ENCODE measurements at regions not wholly inside any gene's neighbourhood (a gene's known extent, or its start where the extent isn't known, plus 50 kb on each side); places are given as distances from the start of the nearest gene placed in this dataset.

GRCh38 chr9:89986190-89986589 lies 381.4 kb downstream of the GADD45G start:
- DNase-seq, result no peak

DNA sequence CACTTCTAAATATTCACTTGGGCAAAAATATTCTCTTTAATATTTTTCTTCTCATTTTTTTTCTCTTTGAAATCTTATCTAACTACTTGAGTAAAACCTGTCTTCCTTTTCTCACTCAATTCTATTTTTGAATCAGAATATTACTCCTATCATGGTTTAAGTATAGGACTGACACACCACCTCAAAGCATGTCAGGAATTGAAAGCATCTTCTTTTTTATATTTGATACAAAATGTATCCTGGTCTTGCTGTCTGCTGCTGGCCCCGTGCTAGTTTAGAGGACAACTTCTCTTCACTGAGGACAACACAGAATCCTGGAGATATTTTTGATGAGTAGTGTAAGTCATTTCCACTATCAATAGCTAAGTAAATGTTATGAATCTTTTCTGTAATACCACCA lies 383.6 kb downstream of the GADD45G start:
- DNase-seq, result no peak

- DNase-seq, result no peak
These were observed 386.5 kb downstream of the GADD45G start for GRCh38 chr9:89991204-89991790.

GRCh38 chr9:89992326-89993198 lies 387.8 kb downstream of the GADD45G start:
- DNase-seq, result no peak

DNA sequence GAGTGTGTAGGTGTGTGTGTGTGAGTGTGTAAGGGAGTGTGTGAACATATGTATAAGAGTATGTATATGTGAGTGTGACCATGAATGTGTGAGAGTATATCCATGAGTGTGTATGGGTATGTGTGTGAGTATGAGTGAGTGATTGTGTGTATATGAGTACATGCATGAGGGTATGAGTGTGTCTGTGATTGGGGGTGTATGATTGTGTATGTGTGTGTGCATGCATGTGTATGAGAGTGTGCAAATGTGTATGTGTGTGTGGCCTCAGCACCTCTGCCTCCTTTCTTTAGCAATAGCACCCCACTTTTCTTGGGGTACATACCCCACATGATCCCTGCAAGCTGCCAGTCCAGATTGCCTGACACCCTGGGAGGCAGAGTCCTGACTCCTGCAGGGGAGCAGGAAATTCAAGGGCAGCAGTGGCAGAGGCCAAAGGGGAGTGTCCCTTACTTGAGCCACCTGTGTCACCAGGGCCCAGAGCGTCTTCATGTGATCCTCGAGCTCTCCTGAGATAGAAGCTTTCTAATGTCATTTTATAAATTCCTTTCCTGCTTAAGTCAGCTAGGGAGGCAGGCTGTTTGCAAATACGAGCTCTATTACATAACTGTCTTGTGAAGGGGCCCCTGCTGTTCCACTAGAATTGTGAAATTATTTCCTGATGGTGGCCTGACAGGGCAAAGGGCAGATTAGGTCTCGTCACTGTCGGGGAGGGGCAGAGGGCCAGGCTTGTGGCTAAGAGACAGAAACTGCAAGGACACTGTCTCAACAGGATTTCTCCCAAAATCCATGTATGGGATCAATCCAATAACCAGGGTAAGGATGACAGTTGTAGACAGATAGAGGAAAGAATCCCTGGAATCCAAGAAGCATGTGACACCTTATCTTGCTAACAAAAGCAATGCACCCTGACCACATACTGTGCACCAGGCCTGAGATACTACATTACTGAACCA lies 389.1 kb downstream of the GADD45G start:
- DNase-seq, result no peak

DNA sequence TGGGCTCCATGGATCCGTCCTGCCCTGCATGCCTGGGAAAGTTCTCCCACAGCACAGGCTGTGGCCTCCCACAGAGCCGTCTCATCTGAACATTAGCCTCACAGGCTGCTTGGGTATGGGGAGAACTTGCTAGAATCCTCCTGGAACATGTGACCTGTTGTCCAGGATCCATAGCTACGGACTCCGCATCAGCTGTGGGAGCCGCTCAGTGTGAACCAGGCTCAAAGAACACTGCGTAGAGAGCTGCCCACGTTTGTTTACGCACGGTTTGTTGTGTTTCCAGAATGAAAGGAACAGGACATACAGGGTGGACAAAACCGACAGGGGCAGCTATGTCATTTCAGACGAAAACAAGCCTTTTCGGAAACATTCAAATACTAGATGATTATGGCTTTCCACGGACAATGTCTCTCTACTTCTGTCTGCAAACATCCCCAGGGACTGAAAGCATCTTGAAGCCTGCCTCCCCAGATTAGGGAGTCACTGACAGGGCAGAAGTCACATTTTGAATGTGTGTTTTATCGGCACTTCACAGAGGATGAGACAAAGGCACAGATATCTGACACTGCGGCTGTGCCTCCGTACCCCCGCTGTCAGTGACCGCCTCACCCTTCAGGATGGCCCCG lies 390.3 kb downstream of the GADD45G start:
- no peak for DNase-seq

- DNase-seq, result no peak
These were observed 391.3 kb downstream of the GADD45G start for GRCh38 chr9:89996116-89996515.

GRCh38 chr9:89996773-89997172 lies 392.0 kb downstream of the GADD45G start:
- no peak for DNase-seq

DNA sequence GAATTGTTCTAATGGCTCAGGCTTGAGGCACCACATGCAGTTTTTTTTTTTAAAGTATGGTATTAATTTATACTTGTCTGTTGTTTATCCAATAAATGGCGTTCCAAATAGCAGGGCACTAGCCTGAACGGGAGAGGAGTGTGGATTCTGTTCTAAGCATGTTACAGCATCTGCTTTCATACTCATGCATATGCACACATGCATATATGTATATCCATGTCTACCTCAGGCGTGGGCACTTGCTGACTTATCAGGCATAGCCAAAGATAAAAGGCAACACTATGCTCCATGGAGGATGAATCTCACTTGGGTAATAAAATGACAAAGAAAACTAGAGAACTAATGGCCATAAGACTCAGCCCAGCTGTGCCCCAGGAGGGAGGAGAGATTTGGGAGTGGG lies 393.8 kb downstream of the GADD45G start:
- no peak for DNase-seq

DNA sequence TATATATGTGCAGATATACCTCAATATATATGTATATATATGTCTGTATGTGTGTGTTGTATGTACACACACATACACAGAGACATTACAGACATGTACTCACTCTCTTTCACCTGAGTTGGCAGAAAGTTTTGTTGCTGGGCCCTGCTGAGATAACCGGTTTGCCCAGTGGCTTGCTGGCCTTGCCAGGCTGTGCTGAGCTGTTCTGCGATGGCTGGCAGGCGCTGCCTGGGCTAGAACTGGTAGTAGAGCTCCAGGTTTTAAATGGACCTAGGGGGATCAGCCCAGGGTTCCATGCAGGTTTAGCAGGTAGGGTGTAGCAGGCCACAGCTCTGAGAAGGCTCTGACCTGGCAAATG lies 394.3 kb downstream of the GADD45G start:
- DNase-seq, result no peak

- peak; percentile 26 for DNase-seq
These were observed 394.9 kb downstream of the GADD45G start for GRCh38 chr9:89999534-90000370.

- DNase-seq, result no peak
These were observed 396.1 kb downstream of the GADD45G start for GRCh38 chr9:90000925-90001324.

- no peak for DNase-seq
These were observed 396.9 kb downstream of the GADD45G start for GRCh38 chr9:90001747-90002146.

DNA sequence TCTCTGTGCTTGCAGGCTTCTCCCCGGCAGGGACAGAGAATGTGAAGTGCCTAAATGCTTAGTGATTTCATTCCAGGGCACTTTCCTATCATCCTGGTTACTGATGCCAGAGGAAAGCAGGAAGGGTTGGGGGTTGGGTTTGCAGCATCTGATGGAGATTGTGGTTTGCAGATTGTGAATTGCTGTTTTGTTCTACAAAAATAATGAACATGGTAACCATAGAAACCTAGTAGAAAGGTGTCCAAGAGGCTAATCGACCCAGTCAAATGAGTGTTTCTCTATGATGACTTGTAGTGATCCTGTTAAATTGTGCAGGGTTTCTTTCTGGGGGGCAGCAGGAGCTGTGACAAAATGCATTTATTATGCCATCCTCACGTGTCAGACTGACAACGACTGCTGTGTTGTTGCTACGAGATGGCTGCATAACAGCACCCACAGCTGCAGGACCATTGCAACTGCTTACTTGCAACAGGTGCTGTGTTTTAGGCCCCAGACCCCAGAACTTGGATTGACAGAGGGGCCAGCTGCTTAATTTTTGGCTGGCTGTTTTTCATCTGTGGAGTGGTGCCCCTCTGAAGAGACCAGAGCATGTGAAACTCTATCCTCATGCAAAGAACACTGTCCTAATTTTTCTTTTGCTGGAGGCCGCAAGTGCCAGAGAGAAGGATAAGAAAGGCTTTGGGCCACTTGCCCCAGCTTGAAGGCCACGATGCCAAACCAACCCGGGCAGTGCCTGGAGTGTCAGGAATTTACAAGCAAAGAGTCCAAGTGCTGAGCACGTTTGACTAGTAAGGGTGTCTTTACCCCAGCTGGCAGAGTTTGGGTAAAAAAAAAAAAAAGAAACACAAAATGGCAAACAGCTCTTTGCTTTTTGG lies 397.8 kb downstream of the GADD45G start:
- no peak for DNase-seq

DNA sequence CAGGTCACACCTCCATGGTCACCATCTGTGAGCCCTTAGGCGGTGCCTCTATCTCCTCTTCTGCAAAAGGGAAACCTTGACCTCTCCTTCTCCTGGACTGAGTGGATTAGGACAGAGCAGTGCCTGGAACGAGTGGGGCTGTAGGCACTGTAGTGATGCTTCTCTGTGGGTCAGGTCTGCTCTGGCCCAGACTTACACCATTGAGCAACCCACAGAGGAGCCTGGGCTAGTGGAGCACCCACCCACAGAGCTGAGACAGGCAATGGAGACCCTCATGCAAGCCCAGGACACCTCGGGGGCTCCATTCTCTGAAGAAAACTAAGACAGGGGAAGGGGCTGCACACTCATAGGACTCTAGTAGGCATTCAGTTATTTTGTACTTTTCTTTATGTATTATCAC lies 400.6 kb downstream of the GADD45G start:
- DNase-seq, result no peak

- DNase-seq, result no peak
These were observed 403.0 kb downstream of the GADD45G start for GRCh38 chr9:90007516-90008440.

DNA sequence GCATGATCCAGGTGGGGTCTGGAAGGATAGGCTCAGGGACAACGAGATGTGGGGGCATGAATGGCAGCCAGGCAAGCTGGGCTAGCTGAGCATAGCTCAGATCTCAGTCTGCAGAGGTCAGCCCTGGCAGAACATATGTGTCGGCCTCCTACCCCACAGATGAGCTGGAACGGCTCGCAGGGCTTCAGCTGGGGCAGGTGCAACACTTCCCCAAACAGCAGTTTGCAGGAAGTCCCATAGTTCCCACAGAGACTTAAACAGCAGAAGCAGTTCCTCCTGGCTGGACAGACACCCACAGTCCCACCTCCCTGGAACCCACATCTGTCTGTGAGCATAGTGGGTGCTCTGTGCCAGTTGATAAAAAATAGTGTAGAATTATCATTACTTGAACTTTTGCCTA lies 404.6 kb downstream of the GADD45G start:
- no peak for DNase-seq

GRCh38 chr9:90010793-90011192 lies 406.0 kb downstream of the GADD45G start:
- DNase-seq, result no peak

- DNase-seq, result no peak
These were observed 408.1 kb downstream of the GADD45G start for GRCh38 chr9:90012949-90013348.

- DNase-seq, result no peak
These were observed 409.0 kb downstream of the GADD45G start for GRCh38 chr9:90013778-90014177.
